Colon (tissue), 2 donors: ENCODE measurements at regions not wholly inside any gene's neighbourhood (a gene's known extent, or its start where the extent isn't known, plus 50 kb on each side); places are given as distances from the start of the nearest gene placed in this dataset.
A peak's percentile ranks its signal among the peaks of the same experiment; 100 is the strongest.
"Not testable (repeated sequence)": the region's sequence is repeated elsewhere in the genome, so short reads cannot be mapped to it uniquely, and the experiment has no call there.

Source experiments
- FAIRE-seq: peaks from 2 replicates; lab custom pipeline; 2012; peaks lifted over from hg19 to GRCh38; lab: Jason Lieb, UNC
- donor health status: control.
- donor health status: control.

DNA sequence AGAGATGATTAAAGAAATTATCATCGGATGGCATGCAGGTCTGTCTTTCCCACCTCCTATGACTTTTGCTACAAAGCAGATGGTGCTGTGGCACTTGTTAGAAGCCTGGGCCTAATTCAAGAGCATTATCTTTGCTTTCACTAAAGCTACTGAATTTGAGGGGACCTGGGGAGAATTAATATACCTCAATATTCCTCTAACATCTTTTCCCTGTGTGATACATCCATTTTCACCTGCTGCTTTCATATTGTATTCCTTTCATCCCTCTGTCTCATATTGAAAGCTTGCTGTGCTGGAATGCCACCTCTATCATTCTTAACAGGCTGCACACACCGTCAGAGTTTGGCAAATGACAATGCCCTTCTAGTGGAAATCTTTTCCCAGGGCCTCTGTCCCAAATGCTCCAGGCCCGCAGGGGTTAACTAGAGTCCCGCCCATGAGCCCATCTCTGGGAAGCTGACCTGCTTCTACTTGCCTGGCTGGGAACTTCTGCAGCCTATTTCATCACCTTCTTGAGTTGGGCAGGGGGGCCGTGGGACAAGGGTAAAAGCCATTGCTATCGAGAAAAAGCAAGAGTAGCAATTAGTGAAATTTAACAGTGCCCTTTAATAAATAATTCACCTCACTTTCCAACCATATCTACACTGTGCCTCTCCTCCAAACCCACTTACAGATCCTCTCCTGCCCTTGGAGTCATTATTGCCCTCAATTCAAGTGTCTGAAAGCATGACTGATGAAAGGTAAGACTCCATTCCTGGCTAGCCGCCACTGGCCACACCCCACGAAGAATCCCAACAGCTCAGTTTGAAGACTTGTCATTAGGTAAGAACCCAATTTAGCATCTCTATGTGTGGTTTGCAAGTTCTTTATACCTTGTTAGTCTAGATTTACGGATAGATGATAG lies 126.7 kb upstream of the BTG1 start:
- no peak for FAIRE-seq

DNA sequence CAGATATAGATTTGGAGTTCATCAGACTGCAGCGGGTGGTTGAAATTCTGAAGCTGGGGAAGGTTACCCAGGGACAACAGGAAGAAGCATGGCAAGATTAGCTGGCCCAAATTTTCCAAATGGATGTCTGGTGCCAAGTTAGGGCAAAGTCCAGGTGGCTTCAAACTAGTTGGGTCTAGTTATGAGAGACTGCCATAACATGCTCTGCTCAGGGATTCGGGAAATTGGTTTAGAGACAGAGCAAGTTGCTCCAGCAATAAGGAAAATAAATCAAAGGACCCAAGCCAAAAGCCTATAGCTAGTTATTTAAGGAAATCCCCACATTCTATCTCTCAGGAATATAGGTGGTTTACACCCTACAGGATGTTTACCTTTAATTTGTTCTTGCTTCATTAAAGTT lies 125.7 kb upstream of the BTG1 start:
- no peak for FAIRE-seq

DNA sequence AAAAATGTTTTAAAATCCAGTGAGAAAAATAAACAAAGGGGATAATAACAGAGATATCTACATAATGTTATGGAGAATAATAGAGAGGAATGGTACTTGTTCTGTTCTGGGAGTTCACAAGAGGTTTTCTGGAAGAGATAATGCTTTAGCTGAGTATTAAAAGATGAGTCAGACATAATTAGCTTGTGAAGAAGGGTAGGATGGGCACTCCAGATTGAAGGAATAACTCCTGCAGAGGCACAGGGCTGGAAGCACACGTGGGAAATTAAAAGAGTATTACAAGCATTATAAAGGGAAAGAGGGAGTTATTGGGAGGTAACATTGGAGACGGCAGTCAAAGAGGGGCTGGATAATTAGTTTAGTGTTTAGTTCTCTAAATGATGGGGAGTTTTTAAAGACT lies 124.9 kb upstream of the BTG1 start:
- FAIRE-seq: no peak

DNA sequence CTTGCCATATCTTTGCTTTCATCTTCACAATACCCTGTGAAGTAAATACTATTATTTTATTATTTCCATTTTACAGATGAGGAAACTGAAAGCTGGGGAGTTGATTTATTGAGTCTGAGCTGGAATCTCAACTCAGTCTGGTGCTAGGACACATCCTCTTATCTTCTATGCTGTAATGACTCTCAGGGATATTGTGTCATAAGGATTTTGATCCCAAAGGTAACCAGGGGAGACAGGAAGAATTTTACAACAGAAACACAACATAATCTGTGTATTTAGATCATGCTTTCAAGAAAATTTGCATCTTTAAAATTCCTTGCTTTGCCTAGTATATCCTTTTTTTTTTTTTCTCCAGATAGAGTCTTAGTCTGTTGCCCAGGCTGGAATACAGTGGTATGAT lies 123.3 kb upstream of the BTG1 start:
- FAIRE-seq: no peak

DNA sequence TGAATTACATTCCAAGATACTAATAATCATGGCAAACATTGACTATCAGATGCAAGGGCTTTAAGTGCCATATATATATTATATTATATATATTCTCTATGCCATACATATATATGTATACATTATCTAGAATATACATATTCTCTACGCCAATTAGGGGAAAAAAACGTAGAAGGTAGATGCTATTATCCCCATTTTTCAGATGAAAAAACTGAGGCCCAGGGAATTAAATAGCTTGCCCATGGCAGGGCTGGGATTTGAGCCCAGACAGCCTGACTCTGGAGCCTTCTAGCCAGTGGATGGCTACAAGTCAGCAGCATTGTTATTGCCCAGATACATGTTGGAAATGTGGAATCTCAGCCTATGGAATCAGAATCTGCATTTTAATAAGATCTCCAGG lies 116.0 kb upstream of the BTG1 start:
- FAIRE-seq: no peak

DNA sequence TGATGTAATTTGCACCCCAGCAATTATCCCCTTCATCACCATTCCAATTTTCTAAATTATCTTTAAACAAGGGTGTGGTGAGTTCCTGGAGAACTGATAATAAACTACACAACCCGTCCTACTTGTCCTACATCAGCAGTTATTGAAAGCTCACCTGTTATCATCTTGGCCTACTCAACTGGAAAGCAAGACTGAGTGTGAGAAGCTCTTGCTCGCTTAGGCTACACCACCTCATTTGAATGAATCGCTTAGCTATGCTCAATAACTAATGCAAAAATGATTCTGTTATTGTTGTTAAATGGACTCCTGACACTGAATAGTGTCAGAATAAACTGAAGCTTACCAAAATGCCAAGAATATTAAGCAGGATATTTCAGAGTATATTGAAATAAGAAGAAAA lies 115.4 kb upstream of the BTG1 start:
- FAIRE-seq: no peak

DNA sequence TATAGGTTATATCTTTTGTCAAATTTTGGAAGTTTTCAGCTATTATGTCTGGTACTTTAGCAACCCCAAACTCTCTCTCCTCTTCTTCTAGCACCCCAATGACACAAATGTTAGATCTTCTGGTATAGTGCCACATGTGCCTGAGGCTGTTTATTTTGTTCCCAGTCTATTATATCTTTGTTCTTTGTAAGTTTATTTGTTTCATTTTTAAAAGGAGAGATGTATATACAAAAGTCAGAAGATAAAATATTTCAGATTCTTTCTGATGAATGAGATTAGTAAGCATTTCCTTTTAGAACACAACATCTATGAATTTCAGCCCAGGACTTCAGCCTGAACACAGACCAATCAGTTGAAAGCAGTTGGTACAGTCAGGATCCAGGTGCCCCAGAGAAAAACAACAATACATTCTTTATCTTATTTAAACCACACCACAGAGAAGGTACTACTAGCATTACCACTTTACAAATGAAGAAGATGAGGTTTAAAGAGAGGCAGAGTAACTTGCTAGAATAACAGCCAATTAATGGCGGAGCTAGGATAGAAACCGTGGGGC lies 114.1 kb upstream of the BTG1 start:
- no peak for FAIRE-seq

DNA sequence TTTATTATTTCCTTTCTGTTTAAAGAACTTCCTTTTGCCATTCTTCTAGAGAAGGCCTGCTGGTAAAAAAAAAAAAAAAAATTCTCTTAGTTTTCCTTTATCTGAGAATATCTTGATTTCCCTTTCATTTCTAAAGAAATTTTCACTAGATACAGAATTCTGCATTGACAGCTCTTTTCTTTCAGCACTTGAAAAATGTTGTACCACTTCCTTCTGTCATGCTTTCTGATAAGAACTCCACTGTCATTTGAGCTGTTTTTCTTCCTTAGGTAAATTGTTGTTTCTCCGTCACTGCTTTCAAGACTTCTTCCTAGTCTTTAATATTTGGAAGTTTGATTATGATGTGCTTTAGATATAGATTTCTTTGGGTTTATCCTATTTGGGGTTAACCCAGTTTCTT lies 113.6 kb upstream of the BTG1 start:
- no peak for FAIRE-seq

DNA sequence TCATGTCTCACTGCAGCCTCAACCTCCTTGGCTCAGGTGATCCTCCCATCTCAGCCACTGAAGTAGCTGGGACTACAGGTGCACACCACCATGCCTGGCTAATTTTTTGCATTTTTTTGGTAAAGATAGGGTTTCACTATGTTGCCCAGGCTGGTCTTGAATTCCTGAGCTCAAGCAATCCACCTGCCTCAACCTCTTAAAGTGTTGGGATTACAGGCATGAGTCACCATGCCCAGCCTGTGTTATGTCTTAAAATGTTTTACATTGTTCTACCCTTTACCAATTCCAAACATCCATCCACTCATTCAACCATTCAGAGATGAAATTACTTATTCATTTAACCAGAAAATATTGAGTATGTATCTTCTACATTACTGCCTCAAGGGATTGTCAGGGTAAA lies 111.6 kb upstream of the BTG1 start:
- FAIRE-seq: no peak

DNA sequence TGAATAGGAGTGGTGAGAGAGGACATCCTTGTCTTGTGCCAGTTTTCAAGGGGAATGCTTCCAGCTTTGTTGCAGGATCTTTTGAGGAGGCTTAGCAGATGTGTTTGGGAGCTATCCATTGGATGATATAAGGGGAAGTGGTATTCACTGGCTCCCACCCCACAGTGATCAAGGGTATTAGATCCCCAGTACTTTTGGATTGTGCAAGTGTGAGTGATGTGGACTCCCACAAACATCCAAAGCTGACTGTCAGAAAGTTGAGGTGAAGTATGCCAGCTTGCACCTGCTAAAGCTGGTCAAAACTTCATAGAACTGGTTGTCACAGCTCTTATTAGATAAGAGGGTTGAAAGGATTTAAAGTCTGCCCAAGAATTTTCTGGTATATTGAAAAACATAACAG lies 110.1 kb upstream of the BTG1 start:
- no peak for FAIRE-seq

DNA sequence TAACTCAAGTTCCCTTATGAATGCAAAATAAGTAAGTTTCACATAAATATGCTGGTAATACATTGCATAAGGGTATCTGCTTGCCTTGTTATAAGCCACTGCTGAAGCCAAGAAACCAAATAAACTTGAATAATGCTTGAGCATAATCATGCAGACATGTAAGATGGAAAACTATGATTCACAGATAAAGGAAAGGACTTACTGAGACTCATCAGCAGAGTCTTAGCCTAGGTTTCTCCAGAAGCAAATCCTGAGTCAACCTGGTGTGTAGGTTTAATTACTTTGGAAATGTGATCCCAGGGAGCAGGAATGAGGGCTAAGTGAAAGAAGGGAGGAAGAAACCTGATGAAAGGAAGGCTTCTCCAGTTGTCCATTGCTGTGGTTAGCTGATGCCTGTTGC lies 107.7 kb upstream of the BTG1 start:
- FAIRE-seq: no peak

DNA sequence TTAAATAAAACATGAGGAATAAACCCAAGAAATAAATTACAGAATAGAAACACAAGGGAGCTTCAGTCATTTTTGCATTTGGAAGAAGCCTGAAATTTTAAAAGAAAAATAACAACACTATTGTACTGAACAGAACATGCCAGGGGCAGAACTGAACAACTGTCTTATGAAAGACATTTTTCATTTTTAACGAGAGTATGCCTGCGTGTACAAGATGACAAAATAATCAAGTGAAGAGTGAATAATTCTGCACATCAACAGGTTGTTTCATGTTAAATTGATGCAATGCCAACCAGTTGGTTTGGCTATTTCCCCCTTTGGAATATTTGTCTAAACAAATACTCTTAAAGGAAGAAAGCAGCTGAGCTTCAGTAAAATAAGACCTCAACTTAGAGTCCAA lies 103.3 kb upstream of the BTG1 start:
- no peak for FAIRE-seq

DNA sequence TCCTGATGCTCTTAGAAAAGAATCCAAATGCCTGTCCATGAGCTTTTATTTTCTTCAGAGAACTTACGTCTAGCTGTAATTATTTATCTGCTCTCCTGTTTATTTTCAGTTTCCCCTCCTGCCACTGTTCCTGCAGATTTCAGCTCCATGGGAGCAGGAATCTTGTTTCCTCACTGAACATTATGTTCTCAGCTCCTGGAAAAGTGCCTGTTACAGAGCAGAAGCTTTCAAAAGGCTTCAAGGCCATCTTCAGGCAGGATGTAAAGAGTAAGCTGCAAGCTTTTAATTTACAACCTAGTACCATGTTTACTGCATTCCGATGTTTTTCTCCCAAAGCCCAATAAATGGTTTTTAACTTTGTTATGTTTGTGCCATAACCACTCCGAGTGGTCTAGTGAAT lies 98.4 kb upstream of the BTG1 start:
- FAIRE-seq: no peak

DNA sequence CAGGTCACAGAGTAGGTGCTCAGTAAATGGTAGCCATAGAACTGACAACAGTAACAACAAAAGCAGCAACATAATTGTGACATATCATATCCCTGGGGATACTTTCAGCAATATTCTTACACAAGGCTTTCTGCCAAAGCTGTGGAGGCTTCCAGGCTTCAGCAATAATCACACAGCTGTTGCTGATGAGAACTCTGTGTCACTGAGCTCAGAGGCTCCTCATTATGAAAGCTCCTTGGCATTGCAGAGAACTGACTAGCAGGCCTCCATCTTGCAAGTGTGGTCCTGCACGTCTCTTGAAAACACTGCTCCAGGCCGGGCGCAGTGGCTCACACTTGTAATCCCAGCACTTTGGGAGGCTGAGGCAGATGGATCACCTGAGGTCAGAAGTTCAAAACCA lies 97.3 kb upstream of the BTG1 start:
- no peak for FAIRE-seq

DNA sequence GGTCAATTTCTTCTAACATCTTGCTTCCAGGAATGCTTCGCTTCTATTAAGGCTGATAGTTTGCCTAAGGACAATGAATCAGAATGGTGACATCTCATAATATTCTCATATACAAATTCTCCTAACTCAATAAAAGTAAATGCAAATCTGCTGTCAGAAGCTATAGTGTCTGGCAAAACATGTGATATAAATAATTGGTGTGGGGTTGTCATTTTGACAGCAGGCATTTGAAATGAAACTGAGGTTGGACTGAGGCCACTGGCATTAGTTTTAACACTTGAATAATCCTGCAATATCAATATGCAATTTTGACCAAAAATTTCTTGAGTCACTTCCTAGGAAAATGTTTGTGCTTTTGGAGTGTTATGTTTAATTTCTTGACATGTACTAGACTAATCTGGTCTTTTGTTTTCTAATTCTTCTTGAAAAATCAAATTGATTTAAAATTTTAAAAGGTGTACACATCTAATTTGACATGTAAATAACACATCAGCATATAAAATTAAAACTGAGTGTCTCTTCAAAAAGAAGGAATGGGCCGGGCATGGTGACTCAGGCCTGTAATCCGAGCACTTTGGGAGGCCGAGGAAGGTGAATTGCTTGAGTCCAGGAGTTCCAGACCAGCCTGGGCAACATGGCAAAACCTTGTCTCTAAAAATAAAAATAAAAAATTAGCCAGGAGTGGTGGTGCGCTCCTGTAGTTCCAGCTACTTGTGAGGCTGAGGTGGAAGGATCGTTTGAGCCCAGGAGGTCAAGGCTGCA lies 92.3 kb upstream of the BTG1 start:
- no peak for FAIRE-seq

DNA sequence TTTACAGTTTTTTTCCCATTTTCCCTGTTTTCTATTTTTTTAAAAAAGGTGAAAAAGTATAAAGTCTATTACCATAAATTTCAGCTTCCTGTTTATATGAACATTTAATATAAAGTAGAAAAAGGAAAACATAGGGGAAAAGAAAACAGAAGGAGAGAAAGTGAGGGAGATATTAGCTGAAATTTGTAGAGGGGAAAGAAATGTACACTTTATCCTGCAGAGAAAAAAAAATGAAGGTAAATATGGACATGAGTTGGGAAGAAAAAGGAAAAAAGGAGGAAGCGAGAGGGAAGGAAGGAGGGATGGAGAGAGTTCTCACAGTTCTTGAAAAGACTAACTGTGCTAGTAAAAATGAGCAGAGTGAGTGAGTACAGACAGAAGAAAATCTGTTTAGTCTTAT lies 91.6 kb upstream of the BTG1 start:
- no peak for FAIRE-seq

DNA sequence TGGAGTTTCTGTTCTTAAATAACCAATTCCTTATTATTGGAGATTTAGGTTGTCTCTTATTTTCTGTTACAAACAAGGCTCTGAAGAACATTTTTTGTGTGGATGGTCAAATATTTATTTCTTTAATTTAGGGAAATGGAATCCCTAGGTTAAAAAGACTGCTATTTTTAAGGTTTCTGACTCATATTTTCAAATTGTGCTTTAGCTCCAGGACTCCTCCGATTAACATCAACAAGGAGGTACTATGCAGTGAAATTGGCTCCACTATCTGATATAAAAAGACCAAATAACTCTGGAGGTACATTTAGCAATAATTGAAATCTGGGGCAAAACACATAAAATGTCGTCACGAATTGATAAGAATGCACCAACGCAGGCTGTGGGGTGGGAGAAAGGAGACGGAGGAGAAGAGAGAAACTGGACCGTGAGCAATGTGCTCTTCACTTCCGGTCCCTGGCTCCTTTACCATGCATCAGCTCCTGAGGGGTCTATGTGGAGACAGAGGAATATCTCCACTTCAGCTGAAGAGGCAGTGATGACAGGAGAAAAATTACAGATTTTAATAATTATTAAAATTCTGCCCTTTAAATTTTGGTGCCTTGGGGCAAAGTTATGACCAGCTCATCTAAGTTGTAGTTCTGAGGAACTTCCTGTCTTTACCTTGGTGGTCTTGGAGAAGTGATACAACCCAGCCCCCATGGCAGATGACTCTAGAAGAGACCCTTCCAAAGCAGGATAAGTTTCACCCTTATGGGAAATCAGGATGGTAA lies 90.2 kb upstream of the BTG1 start:
- FAIRE-seq: no peak

DNA sequence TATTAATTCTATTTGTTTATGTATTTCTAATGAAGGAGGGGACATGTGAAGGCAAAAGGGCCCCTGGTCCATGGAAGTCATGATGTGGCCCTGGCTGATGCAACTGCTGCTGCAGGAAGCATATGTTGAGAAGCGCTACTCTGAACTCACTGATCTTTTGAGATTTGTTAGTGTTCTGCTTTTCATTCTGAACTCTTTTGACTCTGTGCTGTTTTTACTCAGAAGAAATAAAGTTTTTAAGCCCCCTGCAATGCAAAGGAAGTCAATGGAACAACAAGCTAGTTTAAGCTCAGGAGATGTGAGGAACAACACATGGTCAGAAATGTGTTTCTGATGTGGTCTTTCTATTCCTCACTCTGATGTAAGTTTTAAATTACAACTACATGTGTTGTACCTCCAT lies 88.9 kb upstream of the BTG1 start:
- FAIRE-seq: no peak

DNA sequence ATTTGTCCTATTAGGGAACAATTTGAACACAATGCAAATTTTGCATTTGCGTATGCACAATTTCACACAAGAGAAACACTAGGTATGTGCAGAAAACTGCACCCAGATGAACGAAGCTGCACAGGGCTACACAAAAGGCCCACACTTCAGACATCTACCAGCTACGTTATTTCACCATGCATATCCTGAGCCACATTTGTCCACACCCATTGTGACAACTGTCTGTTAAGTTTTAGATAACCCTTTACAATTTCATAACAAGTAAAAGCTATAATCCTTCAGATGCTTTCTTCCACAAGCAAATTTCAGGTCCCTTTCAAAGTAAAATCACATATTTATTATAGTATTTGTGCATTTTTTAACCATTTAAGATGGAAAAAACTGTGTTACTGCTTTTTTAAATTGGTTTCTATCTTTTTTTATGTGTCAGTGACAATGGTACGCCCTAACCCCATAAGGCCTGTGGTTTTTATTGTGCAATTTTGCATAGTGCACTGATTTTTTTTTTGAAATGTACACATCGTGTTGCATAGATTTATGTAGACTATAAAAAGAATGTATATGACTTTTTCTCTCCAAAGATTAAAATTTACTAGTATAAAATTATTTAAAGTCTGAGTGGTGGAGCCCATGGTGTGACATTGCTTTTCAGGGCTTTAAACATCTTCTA lies 87.8 kb upstream of the BTG1 start:
- FAIRE-seq: no peak

DNA sequence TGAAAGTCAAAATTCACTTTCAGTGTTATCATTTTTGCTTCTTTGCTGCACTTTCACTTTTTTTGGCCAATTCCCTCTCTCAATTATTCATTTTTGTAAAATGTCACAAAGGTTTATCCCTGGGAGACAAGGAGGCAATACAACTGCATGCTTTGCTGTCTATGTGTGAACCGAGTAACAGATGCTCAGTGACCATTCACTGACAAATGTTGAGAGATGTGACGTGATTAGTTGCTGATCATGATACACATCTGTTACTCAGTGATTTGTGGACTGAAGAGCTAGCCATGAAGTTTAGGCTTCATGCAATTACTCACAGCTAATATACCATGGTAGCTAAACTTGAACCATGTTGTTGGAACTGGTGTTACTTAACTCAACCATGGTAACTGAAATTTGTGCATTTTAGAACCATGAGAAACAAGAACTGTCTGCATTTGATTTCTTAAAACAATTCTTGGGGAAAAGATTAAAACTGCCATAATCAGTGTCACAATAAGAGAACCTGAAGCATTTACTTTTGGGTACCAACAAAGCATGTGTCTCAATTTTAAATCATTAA lies 86.8 kb upstream of the BTG1 start:
- FAIRE-seq: peak; percentile 47

DNA sequence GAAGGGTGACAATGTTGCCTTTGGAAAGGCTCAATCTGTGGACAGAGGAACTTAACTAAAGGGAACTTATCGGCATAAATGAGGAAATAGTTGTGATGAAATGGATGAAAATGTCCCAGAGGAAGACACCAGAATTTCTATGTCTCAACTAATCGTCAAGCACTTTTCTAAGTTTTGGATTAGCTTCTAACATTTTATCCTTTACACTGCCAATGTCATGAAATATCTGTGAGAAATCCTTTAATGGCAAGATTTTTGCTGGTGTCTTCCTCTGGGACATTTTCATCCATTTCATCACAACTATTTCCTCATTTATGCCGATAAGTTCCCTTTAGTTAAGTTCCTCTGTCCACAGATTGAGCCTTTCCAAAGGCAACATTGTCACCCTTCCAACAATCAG lies 86.3 kb upstream of the BTG1 start:
- FAIRE-seq: not testable (repeated sequence)

DNA sequence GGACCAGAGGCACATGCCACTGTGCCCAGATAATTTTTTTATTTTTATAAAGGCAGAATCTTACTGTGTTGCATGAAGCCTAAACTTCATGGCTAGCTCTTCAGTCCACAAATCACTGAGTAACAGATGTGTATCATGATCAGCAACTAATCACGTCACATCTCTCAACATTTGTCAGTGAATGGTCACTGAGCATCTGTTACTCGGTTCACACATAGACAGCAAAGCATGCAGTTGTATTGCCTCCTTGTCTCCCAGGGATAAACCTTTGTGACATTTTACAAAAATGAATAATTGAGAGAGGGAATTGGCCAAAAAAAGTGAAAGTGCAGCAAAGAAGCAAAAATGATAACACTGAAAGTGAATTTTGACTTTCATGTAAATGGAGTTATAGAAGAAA lies 85.9 kb upstream of the BTG1 start:
- FAIRE-seq: peak; percentile 60
